ENCODE measurements at regions not wholly inside any gene's neighbourhood (a gene's known extent, or its start where the extent isn't known, plus 50 kb on each side); places are given as distances from the start of the nearest gene placed in this dataset.

GRCh38 chr18:78772360-78773302 is 207.0 kb upstream of the SALL3 start:
- H3K9ac ChIP-seq (ENCODE audit: low read length) = no peak overlapping the region
- H3K18ac ChIP-seq (ENCODE audit: low read depth in 1 of 2, low read length in 2 of 2) = no peak overlapping the region
- no peak overlapping the region for H3K4me3 ChIP-seq (ENCODE audit: insufficient read depth in 1 of 2, low read depth in 1 of 2, low read length in 2 of 2)
- no peak overlapping the region for H3K23ac ChIP-seq (ENCODE audit: low read length in 2 of 2)
- WGBS = 77% methylated on average over 26 of the region's 26 CpGs
- peak overlapping the region; percentile 14 for H4K8ac ChIP-seq (ENCODE audit: low read length)
- no peaks in the 10 kb centered on the region for H3K4me1 ChIP-seq (ENCODE audit: control insufficient read depth, insufficient read depth, low read depth, low read length)
- no peaks in the 10 kb centered on the region for H3K27me3 ChIP-seq (ENCODE audit: control insufficient read depth in 1 of 2, insufficient read depth in 1 of 2, low read length in 2 of 2)
- no peak overlapping the region for H3K4me2 ChIP-seq (ENCODE audit: low read length, poor library complexity, severe bottlenecking)
- H2BK120ac ChIP-seq (ENCODE audit: low read depth, low read length) = no peak overlapping the region
- no peak overlapping the region for H3K4ac ChIP-seq (ENCODE audit: low read depth in 1 of 2, low read length in 2 of 2)
- no peaks in the 10 kb centered on the region for H3K79me1 ChIP-seq (replicated peaks; ENCODE audit: low read length, poor library complexity, severe bottlenecking)
- no peak overlapping the region for H2AFZ ChIP-seq (ENCODE audit: low read depth, low read length)
- H2AK5ac ChIP-seq (ENCODE audit: low read length, severe bottlenecking) = no peak overlapping the region
- no peak overlapping the region for H2BK5ac ChIP-seq (ENCODE audit: low read depth, low read length, poor library complexity, severe bottlenecking)
- H2BK15ac ChIP-seq (ENCODE audit: low read depth, poor library complexity, severe bottlenecking) = no peak overlapping the region
- no peak overlapping the region for H3K27ac ChIP-seq (ENCODE audit: low read length, poor library complexity, severe bottlenecking)
- no peaks in the 10 kb centered on the region for H3K36me3 ChIP-seq (ENCODE audit: control insufficient read depth in 1 of 2, insufficient read depth in 2 of 2, low read depth in 1 of 2, low read length in 2 of 2)
- H2BK12ac ChIP-seq (ENCODE audit: low read length in 2 of 2) = no peak overlapping the region
- H3K14ac ChIP-seq (ENCODE audit: low read length in 2 of 2) = no peak overlapping the region
- no peak for DNase-seq
- H4K91ac ChIP-seq (ENCODE audit: low read length) = no peak overlapping the region
- H3K9me3 ChIP-seq (ENCODE audit: control insufficient read depth, low read length) = no peaks in the 10 kb centered on the region

- Histone ChIP-seq H3K18ac (ENCODE audit: low read depth in 1 of 2, low read length in 2 of 2) (no peak overlapping the region), H3K9me3 (ENCODE audit: control insufficient read depth, low read length) (no peaks in the 10 kb centered on the region), H3K4me2 (ENCODE audit: low read length, poor library complexity, severe bottlenecking) (no peak overlapping the region), H3K79me1 (replicated peaks; ENCODE audit: low read length, poor library complexity, severe bottlenecking) (no peaks in the 10 kb centered on the region), H3K23ac (ENCODE audit: low read length in 2 of 2) (no peak overlapping the region), H3K4me3 (ENCODE audit: insufficient read depth in 1 of 2, low read depth in 1 of 2, low read length in 2 of 2) (no peak overlapping the region), H2BK5ac (ENCODE audit: low read depth, low read length, poor library complexity, severe bottlenecking) (no peak overlapping the region), H3K4me1 (ENCODE audit: control insufficient read depth, insufficient read depth, low read depth, low read length) (no peaks in the 10 kb centered on the region), H4K8ac (ENCODE audit: low read length) (no peak overlapping the region), H3K9ac (ENCODE audit: low read length) (no peak overlapping the region), H2AK5ac (ENCODE audit: low read length, severe bottlenecking) (no peak overlapping the region), H3K14ac (ENCODE audit: low read length in 2 of 2) (no peak overlapping the region), H3K4ac (ENCODE audit: low read depth in 1 of 2, low read length in 2 of 2) (no peak overlapping the region), H2AFZ (ENCODE audit: low read depth, low read length) (no peak overlapping the region), H2BK15ac (ENCODE audit: low read depth, poor library complexity, severe bottlenecking) (no peak overlapping the region), H2BK120ac (ENCODE audit: low read depth, low read length) (no peak overlapping the region), H4K91ac (ENCODE audit: low read length) (no peak overlapping the region), H3K27ac (ENCODE audit: low read length, poor library complexity, severe bottlenecking) (no peak overlapping the region), H3K27me3 (ENCODE audit: control insufficient read depth in 1 of 2, insufficient read depth in 1 of 2, low read length in 2 of 2) (no peaks in the 10 kb centered on the region), H2BK12ac (ENCODE audit: low read length in 2 of 2) (no peak overlapping the region), H3K36me3 (ENCODE audit: control insufficient read depth in 1 of 2, insufficient read depth in 2 of 2, low read depth in 1 of 2, low read length in 2 of 2) (no peaks in the 10 kb centered on the region)
- 76% methylated on average over 7 of the region's 7 CpGs for WGBS
- no peak for DNase-seq
These were observed 206.3 kb upstream of the SALL3 start for GRCh38 chr18:78773303-78773755.

- Histone ChIP-seq H3K9me3 (ENCODE audit: control insufficient read depth, low read length) (no peaks in the 10 kb centered on the region), H3K36me3 (ENCODE audit: control insufficient read depth in 1 of 2, insufficient read depth in 2 of 2, low read depth in 1 of 2, low read length in 2 of 2) (no peaks in the 10 kb centered on the region), H2AK5ac (ENCODE audit: low read length, severe bottlenecking) (no peak overlapping the region), H3K27me3 (ENCODE audit: control insufficient read depth in 1 of 2, insufficient read depth in 1 of 2, low read length in 2 of 2) (no peaks in the 10 kb centered on the region), H3K4me1 (ENCODE audit: control insufficient read depth, insufficient read depth, low read depth, low read length) (no peaks in the 10 kb centered on the region), H2AFZ (ENCODE audit: low read depth, low read length) (no peak overlapping the region), H3K4me3 (ENCODE audit: insufficient read depth in 1 of 2, low read depth in 1 of 2, low read length in 2 of 2) (no peak overlapping the region), H2BK15ac (ENCODE audit: low read depth, poor library complexity, severe bottlenecking) (no peak overlapping the region), H3K18ac (ENCODE audit: low read depth in 1 of 2, low read length in 2 of 2) (no peak overlapping the region), H3K14ac (ENCODE audit: low read length in 2 of 2) (no peak overlapping the region), H2BK120ac (ENCODE audit: low read depth, low read length) (no peak overlapping the region), H3K27ac (ENCODE audit: low read length, poor library complexity, severe bottlenecking) (no peak overlapping the region), H3K79me1 (replicated peaks; ENCODE audit: low read length, poor library complexity, severe bottlenecking) (no peaks in the 10 kb centered on the region), H2BK5ac (ENCODE audit: low read depth, low read length, poor library complexity, severe bottlenecking) (no peak overlapping the region), H3K4ac (ENCODE audit: low read depth in 1 of 2, low read length in 2 of 2) (no peak overlapping the region), H3K23ac (ENCODE audit: low read length in 2 of 2) (no peak overlapping the region), H4K91ac (ENCODE audit: low read length) (no peak overlapping the region), H3K9ac (ENCODE audit: low read length) (no peak overlapping the region), H3K4me2 (ENCODE audit: low read length, poor library complexity, severe bottlenecking) (no peak overlapping the region), H4K8ac (ENCODE audit: low read length) (no peak overlapping the region), H2BK12ac (ENCODE audit: low read length in 2 of 2) (no peak overlapping the region)
- WGBS = 76% methylated on average over 4 of the region's 9 CpGs
- no peak for DNase-seq
These were observed 205.8 kb upstream of the SALL3 start for GRCh38 chr18:78773819-78774218.

GRCh38 chr18:78774741-78775141 is 204.9 kb upstream of the SALL3 start:
- Histone ChIP-seq H2AFZ (ENCODE audit: low read depth, low read length) (no peak overlapping the region), H2BK15ac (ENCODE audit: low read depth, poor library complexity, severe bottlenecking) (no peak overlapping the region), H4K91ac (ENCODE audit: low read length) (no peak overlapping the region), H3K36me3 (ENCODE audit: control insufficient read depth in 1 of 2, insufficient read depth in 2 of 2, low read depth in 1 of 2, low read length in 2 of 2) (no peaks in the 10 kb centered on the region), H4K8ac (ENCODE audit: low read length) (no peak overlapping the region), H3K27me3 (ENCODE audit: control insufficient read depth in 1 of 2, insufficient read depth in 1 of 2, low read length in 2 of 2) (no peaks in the 10 kb centered on the region), H3K9ac (ENCODE audit: low read length) (no peak overlapping the region), H3K18ac (ENCODE audit: low read depth in 1 of 2, low read length in 2 of 2) (no peak overlapping the region), H3K4me2 (ENCODE audit: low read length, poor library complexity, severe bottlenecking) (no peak overlapping the region), H2BK120ac (ENCODE audit: low read depth, low read length) (no peak overlapping the region), H3K14ac (ENCODE audit: low read length in 2 of 2) (no peak overlapping the region), H3K4ac (ENCODE audit: low read depth in 1 of 2, low read length in 2 of 2) (no peak overlapping the region), H3K4me3 (ENCODE audit: insufficient read depth in 1 of 2, low read depth in 1 of 2, low read length in 2 of 2) (no peak overlapping the region), H2BK5ac (ENCODE audit: low read depth, low read length, poor library complexity, severe bottlenecking) (no peak overlapping the region), H2BK12ac (ENCODE audit: low read length in 2 of 2) (no peak overlapping the region), H2AK5ac (ENCODE audit: low read length, severe bottlenecking) (no peak overlapping the region), H3K27ac (ENCODE audit: low read length, poor library complexity, severe bottlenecking) (no peak overlapping the region), H3K4me1 (ENCODE audit: control insufficient read depth, insufficient read depth, low read depth, low read length) (no peaks in the 10 kb centered on the region), H3K9me3 (ENCODE audit: control insufficient read depth, low read length) (no peaks in the 10 kb centered on the region), H3K79me1 (replicated peaks; ENCODE audit: low read length, poor library complexity, severe bottlenecking) (no peaks in the 10 kb centered on the region), H3K23ac (ENCODE audit: low read length in 2 of 2) (no peak overlapping the region)
- WGBS = 86% methylated on average over 20 of the region's 22 CpGs
- no peak for DNase-seq

Data from mesenchymal stem cell (in vitro differentiated cells and primary cell).